ENCODE measurements at regions not wholly inside any gene's neighbourhood (a gene's known extent, or its start where the extent isn't known, plus 50 kb on each side); places are given as distances from the start of the nearest gene placed in this dataset.

DNA sequence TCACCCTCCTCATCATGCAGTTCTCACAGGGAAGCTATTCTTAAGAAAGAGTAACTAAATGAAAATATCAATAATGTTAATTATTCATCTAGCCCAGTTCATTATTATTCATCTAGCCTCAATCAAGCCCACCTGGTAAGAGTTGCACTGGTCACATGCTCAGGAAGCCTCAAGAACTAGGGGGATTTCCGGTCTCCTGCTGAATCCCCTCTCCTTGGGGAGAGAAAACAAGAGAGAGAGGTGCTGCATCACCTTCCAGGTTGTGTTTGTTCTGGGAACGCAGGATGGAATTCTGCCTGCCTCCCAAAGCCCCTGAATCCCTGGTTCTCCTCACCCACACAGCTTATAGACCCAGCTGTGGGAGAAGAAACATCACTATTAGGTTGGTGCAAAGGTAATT lies 164.0 kb downstream of the PMP22 start:
- no peak overlapping the region for H3K27ac Mint-ChIP-seq
- H3K27me3 Mint-ChIP-seq: peaks cover 0 to 6% (median 4%) of the 10 kb centered on the region in 3 donors
- peaks cover 0 to 2% (median 0%) of the 10 kb centered on the region in 7 donors for H3K9me3 Mint-ChIP-seq
- H3K4me3 Mint-ChIP-seq: no peak overlapping the region
- DNase-seq (no peak), ATAC-seq (ENCODE audit: low read depth in 2 of 2) (no peak)
- H3K36me3 Mint-ChIP-seq: no peaks in the 10 kb centered on the region
- H3K4me1 Mint-ChIP-seq: no peaks in the 10 kb centered on the region

GRCh38 chr17:15096511-15096910 lies 168.6 kb downstream of the PMP22 start:
- Mint-ChIP-seq H3K27ac (no peak overlapping the region), H3K27me3 (peaks cover 0 to 19% (median 6%) of the 10 kb centered on the region in 3 donors)

DNA sequence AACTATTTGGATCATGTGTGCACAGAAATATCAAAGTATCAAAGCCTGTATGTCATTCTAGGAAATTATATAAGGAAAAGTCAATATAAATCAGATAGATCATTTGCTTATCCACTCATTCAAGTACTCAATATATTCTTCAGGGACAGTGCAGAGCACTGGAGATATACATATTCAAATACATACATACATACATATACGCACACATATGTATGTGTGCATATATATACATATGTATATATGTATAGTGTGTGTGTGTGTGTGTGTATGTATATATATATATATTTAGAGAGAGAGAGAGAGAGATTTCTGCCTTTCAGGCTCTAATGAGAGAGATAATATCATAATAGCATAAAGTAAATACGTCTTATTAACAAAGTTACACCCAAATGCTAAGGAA lies 169.2 kb downstream of the PMP22 start:
- Mint-ChIP-seq H3K27ac (no peak overlapping the region), H3K4me3 (no peak overlapping the region), H3K9me3 (peaks cover 0 to 2% (median 0%) of the 10 kb centered on the region in 7 donors), H3K36me3 (no peaks in the 10 kb centered on the region), H3K4me1 (no peaks in the 10 kb centered on the region), H3K27me3 (peaks cover 0 to 19% (median 6%) of the 10 kb centered on the region in 3 donors)
- ATAC-seq (ENCODE audit: low read depth in 2 of 2): no peak
- DNase-seq: no peak

More at GRCh38 chr17:15096511-15096910, 168.6 kb downstream of the PMP22 start:
- ATAC-seq (ENCODE audit: low read depth in 2 of 2): no peak
- DNase-seq: no peak
- Mint-ChIP-seq H3K4me1 (no peaks in the 10 kb centered on the region), H3K9me3 (peaks cover 0 to 2% (median 0%) of the 10 kb centered on the region in 7 donors), H3K36me3 (no peaks in the 10 kb centered on the region), H3K4me3 (no peak overlapping the region)

- H3K27ac Mint-ChIP-seq: no peak overlapping the region
- peaks cover 0 to 2% (median 0%) of the 10 kb centered on the region in 7 donors for H3K9me3 Mint-ChIP-seq
- peaks cover 4 to 34% (median 4%) of the 10 kb centered on the region in 3 donors for H3K27me3 Mint-ChIP-seq
- ATAC-seq (ENCODE audit: low read depth in 2 of 2) (no peak), DNase-seq (no peak)
- no peaks in the 10 kb centered on the region for H3K36me3 Mint-ChIP-seq
- H3K4me3 Mint-ChIP-seq: no peak overlapping the region
- no peaks in the 10 kb centered on the region for H3K4me1 Mint-ChIP-seq
Observed at GRCh38 chr17:15092762-15093161, 172.4 kb downstream of the PMP22 start.

DNA sequence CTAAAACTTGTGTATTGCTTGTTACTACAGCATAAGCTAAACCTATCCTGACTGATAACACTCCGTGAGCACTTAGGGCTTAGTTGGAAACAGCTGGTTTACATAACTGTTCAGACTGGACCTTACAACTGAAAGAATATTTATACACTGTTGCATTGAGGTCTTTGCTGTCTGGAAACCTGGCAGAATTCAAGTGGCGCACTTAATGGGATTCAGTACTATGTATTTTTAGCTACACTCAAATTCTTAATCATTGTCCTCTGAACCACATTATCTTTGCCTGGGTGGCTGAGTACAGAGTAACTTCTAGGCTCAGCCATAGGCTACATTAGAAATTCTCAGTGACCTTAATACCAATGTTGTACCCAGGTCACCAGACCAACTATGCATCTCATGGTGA lies 172.9 kb downstream of the PMP22 start:
- H3K27me3 Mint-ChIP-seq: peaks cover 8 to 39% (median 8%) of the 10 kb centered on the region in 3 donors
- H3K4me1 Mint-ChIP-seq: no peaks in the 10 kb centered on the region
- H3K9me3 Mint-ChIP-seq: peaks cover 0 to 2% (median 0%) of the 10 kb centered on the region in 7 donors

DNA sequence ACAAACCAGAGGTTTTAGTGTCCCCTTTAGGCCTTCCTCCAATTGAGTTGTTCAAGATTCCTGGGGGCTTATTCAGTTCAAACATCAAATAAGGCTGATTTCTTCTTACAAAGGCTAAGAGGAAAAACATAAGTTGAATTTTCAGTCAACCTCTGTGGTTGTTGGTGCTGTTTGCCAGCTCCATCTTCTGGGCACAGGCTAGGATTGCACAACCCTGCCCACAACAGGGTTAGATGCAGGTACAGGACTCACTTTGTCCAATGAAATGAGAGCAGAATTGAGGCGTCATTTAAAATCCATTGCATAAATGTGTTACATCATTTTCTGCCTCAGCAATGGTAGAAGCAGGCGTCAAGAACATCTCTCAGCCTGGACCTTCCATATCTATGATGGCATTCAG lies 173.3 kb downstream of the PMP22 start:
- no peaks in the 10 kb centered on the region for H3K36me3 Mint-ChIP-seq
- no peak overlapping the region for H3K4me3 Mint-ChIP-seq
- peaks cover 9 to 40% (median 9%) of the 10 kb centered on the region in 3 donors for H3K27me3 Mint-ChIP-seq
- H3K27ac Mint-ChIP-seq: no peak overlapping the region
- peaks cover 0 to 2% (median 0%) of the 10 kb centered on the region in 7 donors for H3K9me3 Mint-ChIP-seq
- ATAC-seq (ENCODE audit: low read depth in 2 of 2) (no peak), DNase-seq (no peak)
- H3K4me1 Mint-ChIP-seq: no peaks in the 10 kb centered on the region

More for the DNA sequence above, 172.9 kb downstream of the PMP22 start:
- H3K36me3 Mint-ChIP-seq: no peaks in the 10 kb centered on the region
- H3K4me3 Mint-ChIP-seq: no peak overlapping the region
- ATAC-seq (ENCODE audit: low read depth in 2 of 2): no peak
- no peak for DNase-seq
- H3K27ac Mint-ChIP-seq: no peak overlapping the region

GRCh38 chr17:15090533-15090932 lies 174.6 kb downstream of the PMP22 start:
- Mint-ChIP-seq H3K9me3 (peaks cover 0 to 2% (median 0%) of the 10 kb centered on the region in 7 donors), H3K4me3 (no peak overlapping the region), H3K27ac (no peak overlapping the region), H3K4me1 (no peaks in the 10 kb centered on the region), H3K27me3 (peaks cover 9 to 40% (median 16%) of the 10 kb centered on the region in 3 donors), H3K36me3 (no peaks in the 10 kb centered on the region)
- DNase-seq: no peak
- ATAC-seq (ENCODE audit: low read depth in 2 of 2): no peak

DNA sequence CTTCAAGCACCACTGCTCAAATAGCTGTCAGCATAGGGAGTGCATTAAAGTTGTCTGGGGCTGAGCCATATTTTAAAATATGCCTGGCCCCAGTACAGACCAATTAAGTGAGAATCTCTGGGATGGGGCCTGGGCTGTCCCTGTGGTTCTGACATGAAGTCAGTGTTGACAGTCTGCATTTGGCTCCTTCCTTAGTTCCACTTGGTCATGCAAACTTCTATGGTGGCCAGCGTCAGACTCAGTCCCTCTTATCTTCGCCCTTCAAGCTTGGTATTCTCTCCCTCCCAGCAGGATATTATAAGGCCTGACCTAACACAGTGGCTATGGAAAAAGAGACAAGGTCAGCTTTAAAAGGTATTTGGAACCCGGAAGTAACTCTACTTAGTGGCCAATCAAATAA lies 177.2 kb downstream of the PMP22 start:
- Mint-ChIP-seq H3K27me3 (peaks cover 9 to 26% (median 22%) of the 10 kb centered on the region in 3 donors), H3K9me3 (peaks cover 0 to 5% (median 0%) of the 10 kb centered on the region in 7 donors), H3K27ac (no peak overlapping the region), H3K4me1 (no peaks in the 10 kb centered on the region), H3K36me3 (no peaks in the 10 kb centered on the region), H3K4me3 (no peak overlapping the region)
- DNase-seq (no peak), ATAC-seq (ENCODE audit: low read depth in 2 of 2) (no peak)

DNA sequence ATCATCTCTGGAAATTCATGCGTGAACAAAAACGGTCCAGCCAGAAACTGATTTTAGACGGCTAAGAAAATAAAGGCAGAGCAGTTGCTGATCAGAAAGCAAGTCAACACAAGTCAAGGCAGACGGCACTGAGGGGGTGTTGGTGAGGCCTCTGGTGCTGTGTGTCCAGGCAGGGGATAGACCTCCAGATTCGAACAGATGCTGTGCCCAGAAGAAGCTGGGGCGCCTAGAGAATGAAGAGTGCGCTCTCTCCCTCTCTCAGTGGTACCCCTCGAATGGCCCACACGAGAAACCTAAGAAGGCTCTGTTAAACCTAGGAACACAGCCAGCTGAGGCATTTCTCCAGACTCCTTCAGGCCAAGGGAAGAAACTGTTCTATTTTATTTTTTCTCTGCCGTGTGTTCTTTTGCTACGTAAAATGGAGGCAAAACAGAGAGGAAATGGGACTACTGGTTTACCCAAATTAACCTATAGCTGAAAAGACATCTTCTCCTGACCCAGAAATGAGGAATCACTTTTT lies 178.3 kb downstream of the PMP22 start:
- Mint-ChIP-seq H3K4me1 (no peaks in the 10 kb centered on the region), H3K4me3 (no peak overlapping the region), H3K27ac (no peak overlapping the region), H3K9me3 (peaks cover 0 to 5% (median 0%) of the 10 kb centered on the region in 7 donors), H3K36me3 (no peaks in the 10 kb centered on the region), H3K27me3 (peaks cover 9 to 29% (median 26%) of the 10 kb centered on the region in 3 donors)
- DNase-seq (no peak), ATAC-seq (ENCODE audit: low read depth in 2 of 2) (no peak)

DNA sequence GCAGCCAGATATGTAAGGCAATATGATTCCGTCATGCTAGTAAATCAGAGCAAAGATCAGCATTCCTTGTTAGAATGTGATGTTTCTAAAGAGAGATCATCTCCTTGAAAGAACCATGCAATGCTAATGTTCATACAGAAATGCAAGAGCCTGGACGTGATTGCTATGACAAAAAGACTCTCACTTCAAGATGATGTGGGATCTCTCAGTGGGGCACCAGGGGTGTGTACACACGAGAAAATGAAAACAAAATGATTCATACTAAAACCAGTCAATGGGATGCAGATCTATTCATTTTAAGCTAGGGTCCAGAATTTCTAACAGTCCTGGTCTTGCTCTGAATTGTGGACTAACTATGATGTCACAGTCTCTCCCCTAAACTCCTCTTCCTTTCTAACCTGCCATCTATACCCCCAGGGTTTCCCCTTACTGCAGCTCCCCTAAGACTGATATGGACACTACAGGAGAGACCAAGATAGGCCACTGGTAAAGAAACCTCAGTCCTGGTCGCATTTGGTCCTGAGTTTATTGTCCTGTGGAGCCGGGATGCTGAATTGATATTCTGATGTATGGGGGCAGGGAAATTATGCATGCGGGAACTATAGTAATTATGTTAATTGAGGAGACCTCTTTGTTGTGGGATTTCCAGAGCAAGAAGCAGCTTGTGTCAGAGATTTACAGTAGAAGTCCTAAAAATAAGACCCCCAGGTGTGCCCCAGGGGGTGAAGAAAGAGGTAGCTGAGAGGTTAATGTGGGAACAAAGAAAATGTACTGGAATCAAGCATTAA lies 179.0 kb downstream of the PMP22 start:
- no peak for ATAC-seq (ENCODE audit: low read depth in 2 of 2)
- Mint-ChIP-seq H3K27me3 (peaks cover 9 to 30% (median 29%) of the 10 kb centered on the region in 3 donors), H3K27ac (no peak overlapping the region), H3K4me3 (no peak overlapping the region), H3K9me3 (peaks cover 0 to 5% (median 0%) of the 10 kb centered on the region in 7 donors), H3K36me3 (no peaks in the 10 kb centered on the region), H3K4me1 (no peaks in the 10 kb centered on the region)
- no peak for DNase-seq

GRCh38 chr17:15083225-15083624 lies 181.9 kb downstream of the PMP22 start:
- peaks cover 0 to 6% (median 0%) of the 10 kb centered on the region in 7 donors for H3K9me3 Mint-ChIP-seq
- H3K4me1 Mint-ChIP-seq: no peaks in the 10 kb centered on the region
- ATAC-seq (ENCODE audit: low read depth in 2 of 2): no peak
- H3K27ac Mint-ChIP-seq: no peak overlapping the region
- H3K27me3 Mint-ChIP-seq: peaks cover 5 to 31% (median 27%) of the 10 kb centered on the region in 3 donors
- DNase-seq: no peak
- no peaks in the 10 kb centered on the region for H3K36me3 Mint-ChIP-seq
- H3K4me3 Mint-ChIP-seq: no peak overlapping the region

- Mint-ChIP-seq H3K4me3 (peak overlapping the region in 1 of 8 donors; percentile 3), H3K36me3 (no peaks in the 10 kb centered on the region), H3K9me3 (peaks cover 0 to 6% (median 0%) of the 10 kb centered on the region in 7 donors), H3K27me3 (peaks cover 0 to 18% (median 15%) of the 10 kb centered on the region in 3 donors), H3K27ac (no peak overlapping the region), H3K4me1 (no peaks in the 10 kb centered on the region)
- ATAC-seq (ENCODE audit: low read depth in 2 of 2): no peak
- DNase-seq: no peak
Observed at GRCh38 chr17:15081008-15081407, 184.1 kb downstream of the PMP22 start.

DNA sequence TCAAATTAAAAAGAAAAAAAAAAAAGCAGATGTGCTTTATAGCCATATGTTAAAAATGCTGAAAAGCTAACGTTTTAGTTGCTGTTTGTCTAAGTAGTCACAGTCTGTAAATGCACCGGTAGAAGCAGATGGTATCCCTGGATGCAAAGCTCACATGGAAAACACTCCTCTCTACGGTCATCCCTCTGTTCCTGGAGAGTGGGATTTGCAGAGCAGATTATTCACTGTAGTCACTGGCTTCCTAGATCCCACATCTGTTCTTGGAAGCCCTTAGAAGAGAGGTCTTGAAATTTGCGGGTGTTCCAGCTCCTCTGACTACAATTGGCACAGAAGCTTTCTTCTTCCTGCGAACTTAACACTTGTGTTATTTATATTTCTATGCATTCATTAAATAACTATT lies 186.6 kb downstream of the PMP22 start:
- Mint-ChIP-seq H3K9me3 (peaks cover 0 to 6% (median 0%) of the 10 kb centered on the region in 7 donors), H3K4me1 (no peaks in the 10 kb centered on the region), H3K27ac (no peak overlapping the region), H3K4me3 (no peak overlapping the region), H3K27me3 (peaks cover 0 to 15% (median 12%) of the 10 kb centered on the region in 3 donors), H3K36me3 (no peaks in the 10 kb centered on the region)
- ATAC-seq (ENCODE audit: low read depth in 2 of 2) (no peak), DNase-seq (no peak)
